GM19025 (cell line): ENCODE measurements at regions not wholly inside any gene's neighbourhood (a gene's known extent, or its start where the extent isn't known, plus 50 kb on each side); places are given as distances from the start of the nearest gene placed in this dataset.

Experiments
- ATAC-seq: cut with Tn5 transposase; IDR thresholded peaks from one replicate; pipeline ENCODE4 v1.9.1; 2021; ENCODE audit warnings: mild to moderate bottlenecking, low read depth, moderate library complexity; ENCODE audit not compliant: unreplicated experiment

DNA sequence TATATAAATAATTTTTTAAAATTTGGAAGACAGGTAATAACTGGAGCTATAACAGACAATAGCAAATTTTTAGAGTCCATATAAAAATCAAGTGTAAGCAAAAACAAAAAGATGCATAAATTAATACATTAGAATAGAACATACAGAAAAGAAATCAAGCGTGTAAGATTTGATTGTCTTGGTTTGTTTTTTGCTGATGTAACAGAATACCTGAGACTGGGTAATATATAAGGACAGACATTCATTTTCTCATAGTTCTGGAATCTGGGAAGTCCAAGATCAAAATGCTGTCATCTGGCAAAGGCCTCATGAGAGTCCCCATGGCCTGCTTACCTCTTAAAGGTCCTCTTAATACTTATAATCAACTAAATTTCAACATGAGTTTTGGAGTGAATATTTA lies 1010.1 kb downstream of the CDH18 start:
- ATAC-seq = no peak

DNA sequence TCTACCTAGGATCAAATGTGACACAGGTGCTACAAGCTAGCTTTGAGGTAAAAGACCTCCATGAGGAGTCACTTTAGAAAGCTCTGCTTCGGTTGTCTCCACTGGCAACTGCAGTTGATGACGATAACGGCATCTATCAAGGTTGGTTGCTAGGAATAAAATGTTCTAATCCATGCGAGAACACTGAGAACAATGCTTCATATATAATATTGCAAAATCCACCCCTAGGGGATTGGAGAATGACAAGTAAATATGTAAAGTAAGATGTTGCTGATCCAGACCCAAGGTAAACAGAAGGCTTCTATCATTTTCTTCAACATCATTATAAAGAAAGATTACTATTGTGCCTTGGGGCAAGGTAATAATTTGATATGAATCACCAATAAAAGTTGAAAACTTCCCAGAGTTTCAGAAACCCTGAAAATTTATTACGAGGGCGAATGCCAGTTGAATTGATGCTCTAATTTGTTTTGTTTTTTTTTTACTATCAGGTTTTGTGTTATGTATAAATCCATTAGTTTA lies 1003.4 kb downstream of the CDH18 start:
- ATAC-seq = no peak

DNA sequence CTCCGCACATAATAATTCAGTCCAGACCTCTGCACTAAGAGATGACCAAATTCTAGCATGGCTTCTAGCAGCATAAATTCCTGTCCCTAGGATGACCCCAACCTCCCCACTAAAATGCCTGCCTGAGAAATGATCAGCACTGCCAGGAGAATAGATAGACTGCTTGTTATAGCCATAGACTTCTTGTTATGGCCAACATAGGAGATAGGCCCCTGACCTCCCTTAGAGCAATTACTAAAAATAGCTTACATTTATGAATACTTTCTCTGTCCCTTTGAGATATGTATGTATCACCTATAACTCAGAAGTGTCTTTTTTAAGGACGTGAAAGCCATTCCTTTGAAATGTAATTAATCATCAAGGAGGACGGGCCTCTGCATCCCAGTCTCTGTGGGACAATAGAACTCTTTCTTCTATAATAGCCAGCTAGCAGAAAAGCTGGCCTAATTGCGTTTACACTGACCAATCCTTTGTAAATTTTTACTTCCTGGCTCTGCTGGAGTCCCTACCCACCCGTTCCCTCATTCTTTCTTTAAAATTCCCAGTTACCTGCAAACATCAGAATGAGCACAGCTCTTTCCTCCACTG lies 1002.7 kb downstream of the CDH18 start:
- ATAC-seq = no peak

DNA sequence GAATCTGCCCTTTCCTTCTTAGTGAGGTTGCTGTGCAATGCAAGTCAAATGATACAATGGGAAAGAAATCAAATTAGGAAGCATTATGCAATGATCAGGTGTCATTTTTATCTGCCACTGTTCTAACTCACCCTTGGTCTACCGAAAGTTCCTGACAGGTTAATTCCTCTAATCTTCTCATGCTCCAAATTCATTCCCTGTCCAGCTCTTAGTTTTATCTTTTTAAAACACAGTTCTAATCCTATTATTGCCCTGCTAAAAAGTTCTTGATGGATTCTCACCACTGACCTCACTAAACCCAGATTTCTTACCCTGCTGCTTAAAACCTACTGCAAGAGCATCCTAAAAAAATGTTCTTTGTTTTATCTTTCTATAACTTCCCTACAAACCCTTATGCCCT lies 1000.9 kb downstream of the CDH18 start:
- ATAC-seq = no peak

DNA sequence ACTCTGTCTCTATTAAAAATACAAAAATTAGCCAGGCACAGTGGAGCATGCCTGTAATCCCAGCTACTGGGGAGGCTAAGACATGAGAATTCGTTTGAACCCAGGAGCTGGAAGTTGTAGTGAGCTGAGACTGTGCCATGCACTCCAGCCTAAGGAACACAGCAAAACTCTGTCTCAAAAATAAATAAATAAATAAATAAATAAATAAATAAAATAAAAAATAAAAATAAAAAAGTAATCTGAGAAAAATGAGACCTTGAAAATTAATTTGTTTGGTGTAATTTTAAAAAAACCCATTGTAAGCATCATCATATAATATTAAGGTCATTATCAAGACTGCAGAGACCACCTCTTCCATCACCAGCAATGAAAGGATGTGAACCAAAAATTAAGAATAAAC lies 997.1 kb downstream of the CDH18 start:
- no peak for ATAC-seq

DNA sequence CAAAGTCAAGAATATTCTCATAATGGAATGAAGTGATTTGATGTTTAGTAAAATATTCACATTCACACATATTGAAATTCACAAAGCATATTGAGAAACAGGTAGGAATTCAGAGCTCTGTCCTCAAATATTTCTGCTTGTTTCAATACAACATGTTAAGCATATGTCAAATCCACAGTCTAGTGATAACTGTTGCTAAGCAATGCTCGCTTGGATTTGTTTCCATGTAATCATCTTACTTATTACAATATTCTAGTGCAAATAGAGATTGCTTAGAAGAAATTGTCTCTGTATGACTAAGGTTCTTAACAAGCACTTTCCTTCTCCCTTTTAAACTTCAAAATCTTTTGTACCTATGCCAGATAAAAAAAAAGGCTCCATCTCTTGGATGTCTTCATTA lies 995.7 kb downstream of the CDH18 start:
- ATAC-seq = no peak

DNA sequence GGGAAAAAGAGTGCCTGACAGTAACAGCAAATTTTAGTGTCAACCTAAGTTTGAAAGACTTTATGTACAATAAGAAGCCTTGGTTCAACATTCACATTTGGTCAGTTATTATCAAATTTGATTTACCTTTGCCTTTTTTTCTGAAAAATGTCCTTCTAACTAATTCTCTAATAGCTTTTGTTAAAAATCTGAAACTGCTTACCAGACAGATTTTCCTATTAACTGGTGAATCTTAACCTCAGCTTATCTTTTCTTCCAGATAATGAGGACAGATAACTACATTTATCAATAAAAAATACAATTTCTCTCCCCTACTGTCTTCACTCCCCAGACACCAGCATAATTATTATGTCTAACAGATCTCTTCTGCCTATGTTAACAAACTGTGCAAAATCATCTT lies 988.5 kb downstream of the CDH18 start:
- ATAC-seq = no peak

DNA sequence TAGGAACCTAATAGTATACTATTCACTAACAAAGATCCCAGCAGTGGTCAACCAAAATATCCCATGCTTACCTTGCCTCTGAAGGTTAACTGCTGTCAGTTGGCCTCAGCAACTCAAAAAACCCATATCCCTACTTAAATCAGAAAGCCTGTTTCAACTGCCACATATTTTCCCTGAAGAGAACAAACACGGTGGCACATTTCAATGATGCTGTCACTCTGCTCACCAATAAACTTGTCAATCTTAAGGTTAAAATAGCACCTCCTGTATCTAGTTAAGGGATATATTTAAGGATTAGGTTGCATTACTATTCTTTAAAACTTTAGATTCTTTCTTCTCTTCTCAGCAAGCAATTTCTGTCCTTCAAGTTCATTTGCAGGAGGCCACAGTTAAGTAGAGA lies 986.9 kb downstream of the CDH18 start:
- ATAC-seq = no peak

DNA sequence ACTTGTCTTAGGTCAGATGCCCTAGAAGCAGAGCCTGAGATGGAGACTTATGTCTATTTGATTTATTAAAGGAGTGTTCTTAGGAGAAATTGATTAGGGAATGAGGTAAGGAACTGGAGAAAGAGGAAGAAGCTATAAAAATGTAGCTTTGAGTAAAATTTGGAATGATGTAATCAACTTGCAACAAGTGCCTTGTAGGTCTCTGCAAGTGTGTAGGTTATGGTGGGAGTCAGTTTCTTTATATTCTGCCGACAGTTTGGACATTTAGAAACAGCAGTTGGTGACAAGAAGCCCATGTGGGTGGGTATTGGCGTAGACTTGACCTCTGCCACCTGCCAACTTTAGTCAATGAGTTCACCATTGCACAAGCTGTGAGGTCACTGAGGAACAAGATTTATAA lies 986.5 kb downstream of the CDH18 start:
- ATAC-seq = no peak

DNA sequence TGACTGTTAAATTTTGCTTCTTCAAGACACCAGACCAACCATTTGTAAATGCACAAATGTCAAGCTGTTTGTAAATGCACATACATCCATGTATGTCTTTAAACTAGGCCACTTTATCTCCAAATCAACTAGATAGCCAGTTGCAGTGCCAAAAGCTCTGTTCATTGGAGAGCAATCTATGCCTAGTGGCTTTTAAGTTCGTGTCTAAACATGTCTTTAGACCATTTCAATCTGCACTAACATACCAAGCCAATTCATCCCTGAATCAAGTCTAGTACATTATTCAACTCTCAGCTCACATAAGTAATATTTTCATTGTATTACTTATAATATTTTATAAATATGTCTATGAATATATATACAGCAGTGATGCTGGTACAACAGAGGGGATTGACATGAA lies 985.9 kb downstream of the CDH18 start:
- ATAC-seq = no peak

DNA sequence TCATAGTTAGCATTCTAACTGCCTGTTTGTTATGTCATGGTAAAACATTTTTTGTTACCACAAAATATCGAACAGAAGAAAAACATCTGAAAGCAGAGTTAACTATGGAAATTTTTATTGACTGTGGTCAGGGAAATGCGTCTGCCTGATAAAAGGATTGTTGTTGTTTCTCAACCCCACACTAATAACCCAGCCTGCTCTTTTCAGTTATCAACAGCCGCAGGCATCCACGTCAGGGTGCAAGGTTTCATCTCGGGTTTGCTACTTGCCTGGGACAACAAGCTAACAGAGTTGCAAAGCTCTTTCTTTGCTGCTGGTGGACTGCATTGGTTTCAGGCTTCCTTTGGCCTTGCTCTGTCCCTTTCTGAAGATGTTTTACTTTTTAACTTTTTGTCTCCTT lies 969.2 kb downstream of the CDH18 start:
- no peak for ATAC-seq

DNA sequence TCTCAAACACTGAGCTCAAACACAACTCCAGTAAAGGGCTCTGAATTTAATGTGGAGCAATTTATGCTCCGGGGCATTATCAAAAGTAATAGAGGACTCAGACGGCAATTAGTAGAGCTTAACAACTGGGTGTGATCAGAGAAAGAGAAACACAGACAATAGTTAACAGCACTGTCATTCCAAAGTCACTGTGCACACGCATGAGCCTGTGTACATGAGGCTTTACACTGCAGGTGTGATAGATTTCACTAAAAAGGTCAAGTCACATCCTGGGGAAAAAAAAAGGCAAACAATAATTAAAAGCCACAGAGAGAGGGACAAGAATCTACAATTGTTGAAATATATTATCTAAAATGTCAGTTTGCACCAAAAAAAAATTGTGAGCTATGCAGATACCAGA lies 956.5 kb downstream of the CDH18 start:
- ATAC-seq = no peak

DNA sequence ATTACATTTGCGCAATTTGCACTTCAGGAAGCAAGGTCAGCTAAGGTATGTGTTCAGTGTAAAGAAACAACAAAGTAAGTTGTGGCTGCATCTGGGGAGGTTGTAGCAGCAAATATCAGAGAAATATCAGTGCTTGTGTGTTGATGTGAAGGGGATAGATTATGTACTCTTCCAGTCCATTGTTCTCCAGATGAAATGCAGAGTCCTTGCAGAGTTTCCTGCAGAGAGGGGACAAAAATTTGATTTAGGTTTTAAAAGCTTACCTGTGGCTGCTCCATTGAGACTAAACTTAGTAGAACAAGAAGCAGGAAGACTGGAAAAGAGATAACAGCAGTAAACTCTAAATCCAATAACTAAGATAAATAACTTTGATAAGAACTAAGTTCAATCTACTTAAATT lies 952.2 kb downstream of the CDH18 start:
- ATAC-seq = no peak

DNA sequence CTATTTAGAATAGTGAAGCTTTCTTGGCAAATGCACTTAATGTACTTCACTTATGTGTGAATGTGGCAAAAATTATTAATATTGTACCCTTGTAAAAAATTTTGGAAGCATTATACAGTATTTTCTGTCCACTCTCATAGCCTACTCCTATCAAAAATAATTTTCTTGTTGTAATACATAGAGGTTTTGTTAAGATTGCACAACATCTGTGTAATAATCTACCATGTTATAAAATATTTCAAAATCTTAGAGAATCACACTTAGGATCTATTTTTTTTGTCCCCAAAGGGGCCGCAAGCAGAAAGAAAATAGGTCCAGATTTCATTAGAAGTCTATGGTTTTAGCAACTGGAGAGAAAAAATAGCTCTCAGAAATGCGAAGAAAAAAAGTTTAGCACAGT lies 945.9 kb downstream of the CDH18 start:
- ATAC-seq = no peak

DNA sequence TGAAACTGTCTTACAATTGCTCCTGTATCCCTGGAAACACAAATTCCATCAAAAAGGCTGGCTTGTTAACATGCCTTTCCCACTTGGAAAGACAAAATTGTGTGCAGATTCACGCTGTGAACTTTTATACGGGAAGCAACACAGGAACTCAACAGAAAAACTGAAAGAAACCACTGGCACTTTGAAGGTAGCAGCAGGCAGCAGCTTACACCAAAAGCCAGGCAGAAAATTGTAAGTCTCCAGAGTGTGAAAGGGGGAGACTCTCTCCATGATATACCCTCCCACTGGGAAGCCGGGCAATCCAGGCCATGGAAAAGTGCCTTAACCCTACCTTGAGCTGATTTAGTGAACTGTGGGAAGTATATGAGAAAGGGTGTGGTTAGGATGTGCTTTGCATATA lies 943.7 kb downstream of the CDH18 start:
- ATAC-seq = no peak

DNA sequence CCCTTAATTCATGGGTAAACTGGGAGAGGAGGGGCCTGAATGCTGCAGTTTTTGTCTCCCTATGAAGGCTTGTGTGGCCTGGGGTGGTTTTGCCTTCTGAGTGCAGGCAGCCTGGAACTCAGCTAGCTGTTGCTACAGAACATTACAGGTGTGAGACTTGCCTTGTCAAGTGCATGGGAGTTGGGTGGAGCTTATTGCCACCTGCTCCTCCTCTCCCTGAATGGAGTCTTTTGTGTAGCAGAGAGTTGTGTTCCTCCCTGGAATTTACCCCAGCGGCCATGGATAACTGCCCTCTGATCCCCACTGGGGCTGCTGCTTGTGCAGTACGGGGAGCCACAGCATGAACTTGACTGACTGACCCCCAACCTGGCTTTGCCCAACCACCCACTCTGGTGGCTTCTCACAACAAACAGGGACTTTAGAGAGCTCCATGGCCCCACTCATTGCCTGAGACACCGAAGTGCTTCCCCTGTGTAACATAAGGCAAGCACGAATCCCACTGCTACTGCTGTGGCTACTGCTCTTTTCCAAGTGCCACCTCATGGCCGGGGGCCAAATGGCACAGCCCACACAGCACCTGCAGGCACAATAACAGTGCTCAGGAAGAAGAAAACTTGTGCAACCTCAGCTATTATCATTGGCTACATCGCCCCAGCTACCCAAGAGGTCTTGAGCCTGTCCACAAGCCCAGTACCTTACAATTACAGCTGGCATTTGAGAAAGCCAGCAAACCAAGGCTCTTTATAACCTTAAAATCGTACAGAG lies 942.9 kb downstream of the CDH18 start:
- ATAC-seq = no peak

DNA sequence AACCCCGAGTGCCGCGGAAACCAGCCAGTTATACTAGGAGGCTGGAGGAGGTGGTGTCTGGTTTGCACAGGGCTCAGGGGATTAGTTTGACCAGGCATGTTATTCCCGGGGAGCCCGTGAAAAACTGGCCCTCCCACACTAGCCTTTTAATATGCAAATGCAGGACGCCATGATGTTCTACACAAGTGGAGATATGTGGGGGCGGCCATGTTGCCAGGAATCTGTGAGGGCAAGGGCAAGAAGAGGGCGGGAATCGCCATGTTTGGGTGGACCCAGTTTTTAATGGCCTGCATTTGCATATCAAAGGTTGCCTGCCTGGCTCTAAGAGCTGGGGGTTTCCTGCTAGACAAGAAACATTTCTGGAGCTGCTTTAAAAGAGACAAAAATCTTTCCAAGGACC lies 940.7 kb downstream of the CDH18 start:
- no peak for ATAC-seq

DNA sequence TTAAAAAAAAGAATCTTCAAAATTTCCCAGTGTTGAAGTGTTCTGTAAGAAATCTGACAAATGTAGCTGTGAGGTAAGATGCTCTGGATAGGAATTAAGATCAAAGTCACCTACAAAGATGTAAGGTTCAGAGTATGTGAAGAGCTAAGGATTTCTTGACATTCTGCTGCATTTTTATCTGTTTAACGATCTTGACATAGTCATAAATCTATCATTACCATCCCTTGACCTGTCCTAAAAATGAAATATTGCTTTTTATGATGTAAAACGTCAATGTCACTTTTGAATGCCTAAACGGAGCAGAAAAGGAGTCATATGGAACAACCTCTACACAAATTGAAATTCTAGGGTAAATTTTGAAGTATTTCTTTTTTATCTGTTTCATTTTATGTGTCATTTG lies 939.3 kb downstream of the CDH18 start:
- ATAC-seq = no peak

DNA sequence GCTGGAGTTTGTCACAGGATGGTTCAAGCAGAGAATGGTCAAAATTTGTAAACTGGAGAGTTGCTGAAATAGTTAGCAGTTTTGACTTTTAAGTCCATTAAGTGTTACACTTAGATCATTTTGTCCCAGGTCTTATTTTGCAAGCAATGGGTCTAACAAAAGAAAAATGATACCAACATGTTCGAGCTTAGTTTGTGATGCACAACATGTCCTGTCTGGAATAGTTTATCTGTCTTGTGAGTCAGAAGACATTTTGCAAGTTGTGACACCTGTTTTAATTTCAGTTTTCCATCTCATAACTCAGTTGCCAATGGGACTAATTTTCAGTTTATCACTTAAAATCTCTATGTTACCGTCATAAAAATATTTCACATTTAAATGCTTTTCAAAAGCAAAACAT lies 929.8 kb downstream of the CDH18 start:
- ATAC-seq = no peak

DNA sequence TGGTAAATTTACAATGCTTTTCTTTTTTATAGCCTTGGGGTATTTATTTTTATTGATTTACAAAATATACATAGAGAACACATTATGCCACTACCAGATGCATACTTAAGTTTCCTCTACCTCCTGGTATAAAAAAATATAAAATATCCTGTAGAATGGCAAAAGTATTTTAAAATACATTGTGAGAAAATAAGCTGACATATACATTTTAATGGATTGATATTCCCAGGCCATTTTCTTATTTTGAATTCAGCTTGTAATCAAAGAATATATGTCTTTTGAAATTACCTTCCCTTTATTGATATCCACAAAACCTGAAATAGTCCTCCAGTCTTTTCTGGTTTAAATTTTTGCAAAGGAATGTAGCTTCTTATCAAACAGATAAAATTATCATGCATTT lies 923.9 kb downstream of the CDH18 start:
- no peak for ATAC-seq

DNA sequence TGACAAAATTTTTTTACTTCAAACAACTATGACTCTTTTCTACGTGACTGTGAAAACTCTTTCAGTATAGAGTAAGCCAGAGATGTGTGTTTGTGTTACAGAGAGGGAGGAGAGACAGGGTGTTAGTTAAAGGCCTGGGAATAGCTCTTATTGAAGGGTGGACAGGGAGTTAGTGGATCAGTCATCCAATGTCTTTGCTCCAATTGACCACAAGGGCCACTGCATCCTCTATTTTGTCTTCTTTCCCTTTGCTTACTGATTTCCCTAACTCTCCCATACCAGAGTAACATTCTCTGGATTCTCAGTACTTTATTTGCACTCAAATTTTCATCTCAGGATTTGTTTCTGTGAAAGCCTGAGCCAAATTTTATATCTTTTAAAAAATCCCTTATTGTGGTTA lies 920.3 kb downstream of the CDH18 start:
- no peak for ATAC-seq

DNA sequence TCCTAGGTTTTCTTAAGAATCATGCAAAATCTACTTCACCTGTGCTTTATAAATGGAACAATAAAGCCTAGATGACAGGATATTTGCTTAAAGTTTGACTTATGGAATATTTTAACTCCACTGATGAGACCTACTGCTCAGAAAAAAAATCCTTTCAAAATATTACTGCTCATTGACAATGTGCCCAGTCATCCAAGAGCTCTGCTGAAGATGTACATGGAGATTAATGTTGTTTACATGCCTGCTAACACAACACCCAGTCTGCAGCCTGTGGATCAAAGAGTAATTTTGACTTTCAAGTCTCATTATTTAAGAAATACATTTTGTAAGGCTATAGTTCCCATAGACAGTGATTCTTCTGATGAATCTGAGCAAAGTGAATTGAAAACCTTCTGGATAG lies 889.6 kb downstream of the CDH18 start:
- ATAC-seq = no peak
